HG02642 (cell line): ENCODE measurements at regions not wholly inside any gene's neighbourhood (a gene's known extent, or its start where the extent isn't known, plus 50 kb on each side); places are given as distances from the start of the nearest gene placed in this dataset.

Experiments used
- ATAC-seq: cut with Tn5 transposase; IDR thresholded peaks from one replicate; pipeline ENCODE4 v1.9.1; 2021; ENCODE audit warnings: mild to moderate bottlenecking; ENCODE audit not compliant: unreplicated experiment, poor library complexity

- no peak for ATAC-seq
These were observed 260.5 kb downstream of the C1D start for GRCh38 chr2:67802291-67802690.

DNA sequence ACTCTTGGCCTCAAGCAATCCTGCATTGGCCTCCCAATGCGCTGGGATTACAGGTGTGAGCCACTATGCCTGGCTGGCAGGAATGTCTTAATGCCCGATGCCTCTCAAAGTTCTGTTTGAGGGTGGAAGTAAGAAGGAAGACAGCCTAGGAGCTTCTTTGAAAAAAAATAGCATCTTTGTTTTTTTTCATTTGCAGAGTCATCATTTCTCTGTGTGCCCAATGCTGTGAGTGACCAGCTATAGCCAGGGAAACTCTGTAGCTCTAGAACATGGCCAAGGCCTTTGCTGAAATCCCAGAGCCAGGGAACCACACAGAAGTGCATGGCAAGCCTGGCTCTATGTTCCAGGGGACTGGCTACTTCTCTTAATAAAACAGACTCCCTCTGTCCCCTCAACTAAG, 260.0 kb downstream of the C1D start:
- ATAC-seq = no peak

- no peak for ATAC-seq
These were observed 256.0 kb downstream of the C1D start for GRCh38 chr2:67806816-67807215.

DNA sequence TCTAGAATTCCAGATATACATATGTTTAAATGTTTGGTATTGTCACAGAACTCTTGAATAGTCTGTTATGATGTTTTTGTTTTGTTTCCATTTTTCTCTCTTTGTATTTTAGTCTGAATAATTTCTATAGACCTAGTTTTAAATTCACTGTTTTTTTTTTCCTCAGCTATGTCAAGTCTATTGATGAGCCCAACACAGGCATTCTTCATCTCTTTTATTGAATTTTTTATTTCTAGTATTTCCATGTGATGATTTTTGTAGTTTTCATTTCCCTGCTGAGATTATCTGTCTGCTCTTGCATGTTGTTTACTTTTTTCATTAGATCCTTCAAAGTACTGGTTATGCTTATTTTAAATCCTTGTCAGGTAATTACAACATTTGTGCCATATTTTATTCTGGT, 254.7 kb downstream of the C1D start:
- ATAC-seq = no peak

DNA sequence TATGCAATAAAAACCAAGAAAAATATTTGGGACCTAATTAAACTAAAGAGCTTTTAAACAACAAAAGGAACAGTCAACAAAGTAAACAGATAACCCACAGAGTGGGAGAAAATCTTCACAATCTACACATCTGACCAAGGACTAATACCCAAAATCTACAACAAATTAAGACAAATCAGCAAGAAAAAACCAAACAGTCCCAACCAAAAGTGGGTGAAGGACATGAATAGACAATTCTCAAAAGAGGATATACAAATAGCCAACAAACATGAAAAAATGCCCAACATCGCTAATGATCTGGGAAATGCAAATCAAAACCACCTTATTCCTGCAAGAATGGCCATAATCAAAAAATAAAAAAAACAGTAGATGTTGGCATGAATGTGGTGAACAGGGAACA, 250.1 kb downstream of the C1D start:
- no peak for ATAC-seq

DNA sequence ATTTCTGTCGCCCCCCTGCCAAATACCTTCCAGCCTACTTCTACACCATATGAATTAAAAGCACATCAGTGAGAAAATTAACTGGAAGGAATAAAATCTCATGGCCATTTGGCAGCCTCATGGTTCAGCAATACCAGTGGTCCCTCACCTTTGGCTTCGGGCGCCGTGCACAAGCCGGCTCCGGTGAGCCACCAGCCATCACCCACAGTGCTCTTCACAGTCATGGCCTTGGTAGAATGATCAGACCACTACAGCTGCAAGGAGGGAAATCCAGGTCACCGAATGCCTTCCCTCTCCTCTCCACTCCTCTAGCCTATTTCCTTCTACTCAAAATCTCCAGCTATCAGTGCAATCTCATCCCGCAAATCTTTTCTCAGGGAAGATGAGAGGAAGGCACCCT, 239.1 kb downstream of the C1D start:
- no peak for ATAC-seq

GRCh38 chr2:67824186-67824585, 238.6 kb downstream of the C1D start:
- ATAC-seq = no peak

GRCh38 chr2:67825476-67825875, 237.3 kb downstream of the C1D start:
- no peak for ATAC-seq

DNA sequence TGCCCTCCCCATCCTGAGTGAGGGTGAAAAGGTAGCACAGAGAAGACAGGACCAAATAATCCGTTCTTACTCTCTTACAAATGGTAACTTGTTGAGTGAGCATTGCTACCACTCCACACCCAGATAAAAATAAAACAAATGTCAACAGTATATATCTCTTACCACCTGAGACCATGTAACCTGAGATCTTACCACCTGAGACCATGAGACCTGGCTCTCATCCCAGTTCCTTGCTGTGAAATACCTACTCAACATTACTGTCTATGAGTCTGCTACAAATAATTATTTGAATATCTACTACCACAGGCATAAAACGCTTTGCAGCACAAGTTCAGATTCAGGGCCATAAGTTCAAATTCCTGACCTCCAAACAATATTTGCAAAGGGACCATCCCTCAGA, 234.7 kb downstream of the C1D start:
- no peak for ATAC-seq

- no peak for ATAC-seq
These were observed 233.3 kb downstream of the C1D start for GRCh38 chr2:67829470-67829869.

DNA sequence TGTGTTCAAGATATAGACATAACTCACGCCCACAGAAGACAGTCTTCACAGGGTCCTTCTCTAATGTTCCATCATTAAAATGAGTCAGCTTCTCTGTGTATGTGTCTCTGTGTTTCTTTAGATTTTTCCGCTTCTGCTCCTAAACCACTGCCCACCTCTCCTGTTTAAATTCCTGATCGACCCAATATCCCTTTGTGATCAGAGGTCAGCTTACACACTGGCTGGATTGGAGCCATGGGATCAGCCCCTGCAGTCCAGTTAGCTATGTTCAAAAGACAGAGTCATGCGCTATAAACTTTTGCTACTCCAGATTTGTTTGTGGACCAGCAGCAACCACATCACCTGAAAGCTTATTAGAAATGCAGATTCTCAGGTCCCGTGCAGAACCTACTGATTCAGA, 229.2 kb downstream of the C1D start:
- no peak for ATAC-seq

DNA sequence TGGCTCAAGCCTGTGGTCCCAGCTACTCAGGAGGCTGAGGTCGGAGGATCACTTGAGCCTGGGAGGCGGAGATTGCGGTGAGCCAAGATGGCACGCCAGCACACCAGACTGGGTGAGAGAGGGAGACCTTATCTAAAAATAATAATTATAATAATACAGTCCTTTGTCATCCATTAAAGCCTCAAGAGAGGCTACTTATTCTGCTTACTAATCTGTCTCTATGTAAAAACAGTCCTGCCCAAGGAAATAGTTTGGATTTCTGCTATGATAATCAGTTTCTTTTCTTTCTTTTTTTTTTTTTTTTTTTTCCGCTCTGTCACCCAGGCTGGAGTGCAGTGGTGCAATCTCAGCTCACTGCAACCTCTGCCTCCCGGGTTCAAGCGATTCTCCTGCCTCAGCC, 228.3 kb downstream of the C1D start:
- ATAC-seq = no peak

- ATAC-seq = no peak
These were observed 227.5 kb downstream of the C1D start for GRCh38 chr2:67835266-67835665.

GRCh38 chr2:67836866-67837265, 225.9 kb downstream of the C1D start:
- no peak for ATAC-seq

- ATAC-seq = no peak
These were observed 224.6 kb downstream of the C1D start for GRCh38 chr2:67838205-67838604.

- no peak for ATAC-seq
These were observed 223.6 kb downstream of the C1D start for GRCh38 chr2:67839242-67839641.

GRCh38 chr2:67839668-67840067, 223.1 kb downstream of the C1D start:
- ATAC-seq = no peak

DNA sequence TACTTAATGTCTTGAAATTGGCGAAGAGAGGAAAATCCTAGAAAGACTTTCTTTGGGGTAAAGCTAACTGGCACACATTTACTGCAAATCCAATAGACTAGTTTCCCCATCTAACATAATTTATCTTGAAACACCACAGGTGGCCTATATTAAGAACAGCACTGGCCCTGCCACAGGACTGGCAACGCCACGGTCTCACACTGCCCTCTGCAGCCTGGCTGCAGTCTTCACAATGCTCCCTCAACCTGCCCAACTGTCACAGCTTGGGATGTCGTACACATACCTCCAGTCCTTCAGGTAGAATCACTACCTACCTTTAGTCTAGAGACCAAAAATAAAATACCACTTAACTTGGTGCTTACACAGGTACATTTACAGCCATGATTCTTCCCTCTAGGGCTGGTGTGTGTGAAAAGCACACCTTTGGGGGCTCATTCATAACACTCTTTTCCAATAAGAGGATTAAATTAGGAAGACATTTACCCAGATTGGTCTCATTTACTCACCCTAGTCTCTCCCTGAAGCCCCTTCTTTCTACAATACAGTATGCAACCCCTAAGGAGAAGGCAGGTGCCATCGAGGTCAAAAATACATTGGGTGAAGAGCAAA, 222.2 kb downstream of the C1D start:
- peak; percentile 83 for ATAC-seq

GRCh38 chr2:67841711-67842110, 221.1 kb downstream of the C1D start:
- no peak for ATAC-seq

DNA sequence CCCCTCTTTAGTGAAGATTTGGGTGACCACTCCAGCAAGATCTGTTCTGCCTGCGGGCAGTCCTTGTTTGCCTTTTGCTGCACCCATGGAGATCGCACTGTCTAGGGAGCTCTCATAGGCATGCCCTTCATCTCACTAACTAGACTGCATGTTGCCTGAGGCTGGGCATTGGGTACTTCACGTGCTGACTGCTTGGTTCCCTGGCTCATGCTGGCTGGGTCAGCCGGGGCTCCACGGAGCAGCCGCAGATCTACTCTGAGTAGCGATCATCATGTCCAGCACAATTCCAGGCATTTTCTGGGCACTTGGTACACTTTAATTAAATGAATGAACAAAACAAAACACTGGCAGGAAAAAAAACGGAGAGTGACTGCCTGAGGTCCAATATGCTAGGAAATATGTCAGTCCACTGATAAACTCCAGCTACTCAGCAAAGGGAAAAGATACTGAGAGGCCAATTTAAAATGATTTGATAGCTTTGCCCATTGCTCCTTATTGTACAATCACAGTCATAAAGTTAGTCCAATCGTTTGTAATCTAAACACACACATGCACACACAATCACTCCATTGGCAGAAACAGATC, 220.3 kb downstream of the C1D start:
- ATAC-seq = no peak

DNA sequence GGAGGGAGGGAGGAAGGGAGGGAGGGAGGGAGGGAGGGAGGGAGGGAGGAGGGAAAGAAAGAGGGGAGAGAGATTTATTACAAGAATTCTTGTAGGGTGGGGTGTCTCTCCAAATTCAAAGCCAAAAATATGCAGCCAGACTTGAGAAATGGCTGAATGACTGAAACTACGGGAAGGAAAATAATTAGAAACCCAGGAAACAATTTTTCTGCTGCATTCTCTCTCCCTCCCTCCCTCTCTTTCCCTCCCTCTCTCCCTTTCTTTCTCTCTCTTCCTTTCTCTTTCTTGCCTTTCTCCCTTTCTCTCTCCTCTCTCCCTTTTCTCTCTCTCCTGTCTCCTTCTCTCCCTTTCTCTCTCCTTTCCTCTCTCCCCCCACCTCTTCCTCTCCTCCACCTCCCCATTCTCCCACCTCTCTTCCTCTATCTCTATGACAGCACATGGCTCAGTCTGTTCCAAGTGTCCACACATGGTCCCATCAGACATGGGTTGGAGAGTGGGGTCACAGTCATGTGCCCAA, 218.7 kb downstream of the C1D start:
- ATAC-seq = no peak

- no peak for ATAC-seq
These were observed 217.0 kb downstream of the C1D start for GRCh38 chr2:67845621-67846369.
